Prostate gland (tissue), 2 donors: ENCODE measurements at regions not wholly inside any gene's neighbourhood (a gene's known extent, or its start where the extent isn't known, plus 50 kb on each side); places are given as distances from the start of the nearest gene placed in this dataset.
A peak's percentile ranks its signal among the peaks of the same experiment; 100 is the strongest.

Experiments
- DNase-seq: peaks from one replicate; pipeline ENCODE4 v3.0.0-alpha.2; 2019; ENCODE audit warnings: low spot score
- H3K27ac ChIP-seq, 2 donors: fragments of 200-600 bp; sonication (generic); 2 replicates each; pipeline ENCODE4 v1.5.1; 2017 to 2019
- H3K27me3 ChIP-seq: fragments of 200-600 bp; sonication (generic); replicated peaks from 2 replicates; pipeline ENCODE4 v1.5.1; 2019; ENCODE audit not compliant: insufficient read depth
- H3K36me3 ChIP-seq, 2 donors: fragments of 200-600 bp; sonication (generic); 1 replicate in 1 of 2; 2 replicates in 1 of 2; pipeline versions ENCODE4 v1.5.1 to v1.8.1; 2017 to 2019
- H3K4me1 ChIP-seq: fragments of 200-600 bp; sonication (generic); replicated peaks from 2 replicates; pipeline ENCODE4 v1.5.1; 2019
- H3K4me3 ChIP-seq, 2 donors: fragments of 200-600 bp; sonication (generic); 2 replicates each; pipeline ENCODE4 v1.5.1; 2017 to 2019
- H3K9me3 ChIP-seq: fragments of 200-600 bp; sonication (generic); 2 replicates; pipeline ENCODE4 v1.5.1; 2017
- CTCF ChIP-seq, 4 experiments: fragments of 200-600 bp in 2 of 4; fragments of 450-650 bp in 2 of 4; sonication (generic) in 2 of 4; IDR thresholded peaks; 1 replicate in 3 of 4; 2 replicates in 1 of 4; pipeline ENCODE4 v1.5.1; 2016 to 2019; ENCODE audit warnings: antibody characterized with exemption in 4 of 4, mild to moderate bottlenecking in 2 of 4, moderate library complexity in 2 of 4
- POLR2A ChIP-seq: fragments of 450-650 bp; IDR thresholded peaks from one replicate; pipeline ENCODE4 v1.6.1; 2016; ENCODE audit warnings: antibody characterized with exemption, mild to moderate bottlenecking
- POLR2AphosphoS5 ChIP-seq: sonication (generic); formaldehyde crosslinking; IDR thresholded peaks from one replicate; pipeline ENCODE4 v1.6.1; 2017; ENCODE audit warnings: antibody characterized with exemption
- WGBS: methylation state at CpG from one replicate; pipeline ENCODE4 v1.1.5; 2018; 5-methylcytosine and 5-hydroxymethylcytosine counted together
- intact Hi-C: fragments of 100-400 bp; cut with DNase I; formaldehyde crosslinking; loops from one replicate; pipeline ENCODE4 v1.14.2; 2022

GRCh38 chr6:4460586-4461475, 315.4 kb upstream of the CDYL start:
- 13% methylated on average over 21 of the region's 21 CpGs for WGBS
- TF ChIP-seq CTCF (IDR thresholded peaks at IDR 0.05) (no peak), POLR2AphosphoS5 (peak; percentile 44), POLR2A (no peak)
- intact Hi-C loops, result loop anchor here (10.0 kb wide), 1 partner anchor 106 kb away; no protein-coding TSS in a partner anchor
- DNase-seq, result peak; percentile 49
- no peaks in the 10 kb centered on the region for H3K9me3 ChIP-seq
- H3K36me3 ChIP-seq, result no peaks in the 10 kb centered on the region
- H3K4me1 ChIP-seq, result no peaks in the 10 kb centered on the region
- no peak overlapping the region for H3K4me3 ChIP-seq
- peak overlapping the region; percentile 29 to 36 for H3K27ac ChIP-seq
- H3K27me3 ChIP-seq, result no peaks in the 10 kb centered on the region

- Histone ChIP-seq H3K36me3 (no peaks in the 10 kb centered on the region), H3K27ac (peak overlapping the region; percentile 29 to 36), H3K27me3 (no peaks in the 10 kb centered on the region), H3K4me3 (no peak overlapping the region), H3K4me1 (no peaks in the 10 kb centered on the region), H3K9me3 (no peaks in the 10 kb centered on the region)
- intact Hi-C loops, result loop anchor here (10.0 kb wide), 1 partner anchor 105 kb away; no protein-coding TSS in a partner anchor
- TF ChIP-seq CTCF (IDR thresholded peaks at IDR 0.05), result no peak
- TF ChIP-seq POLR2AphosphoS5, result no peak
- no peak for TF ChIP-seq POLR2A
- DNase-seq, result no peak
- WGBS, result 80% methylated on average over 11 of the region's 11 CpGs
Observed at GRCh38 chr6:4459996-4460395, 316.2 kb upstream of the CDYL start.

GRCh38 chr6:4459032-4459431, 317.2 kb upstream of the CDYL start:
- TF ChIP-seq CTCF (IDR thresholded peaks at IDR 0.05), result no peak
- TF ChIP-seq POLR2AphosphoS5, result no peak
- TF ChIP-seq POLR2A, result no peak
- WGBS, result 70% methylated on average over 3 of the region's 3 CpGs
- no peak for DNase-seq

GRCh38 chr6:4451718-4452117, 316.3 kb upstream of the ECI2 start:
- DNase-seq, result no peak
- Histone ChIP-seq H3K36me3 (no peaks in the 10 kb centered on the region), H3K27me3 (no peaks in the 10 kb centered on the region), H3K9me3 (no peaks in the 10 kb centered on the region), H3K4me3 (no peak overlapping the region), H3K4me1 (no peaks in the 10 kb centered on the region), H3K27ac (no peak overlapping the region)
- intact Hi-C loops, result no loop called here
- 95% methylated on average over 1 of the region's 1 CpG for WGBS
- no peak for TF ChIP-seq POLR2AphosphoS5
- TF ChIP-seq POLR2A, result no peak
- no peak for TF ChIP-seq CTCF (IDR thresholded peaks at IDR 0.05)

More at GRCh38 chr6:4459032-4459431, 317.2 kb upstream of the CDYL start:
- Histone ChIP-seq H3K36me3 (no peaks in the 10 kb centered on the region), H3K4me1 (no peaks in the 10 kb centered on the region), H3K27me3 (no peaks in the 10 kb centered on the region), H3K4me3 (no peak overlapping the region), H3K27ac (no peak overlapping the region), H3K9me3 (no peaks in the 10 kb centered on the region)
- intact Hi-C loops, result no loop called here

- H3K9me3 ChIP-seq, result no peaks in the 10 kb centered on the region
- DNase-seq, result no peak
- intact Hi-C loops, result no loop called here
- H3K4me3 ChIP-seq, result no peak overlapping the region
- H3K27me3 ChIP-seq, result no peaks in the 10 kb centered on the region
- no peak for TF ChIP-seq POLR2A
- no peak for TF ChIP-seq CTCF (IDR thresholded peaks at IDR 0.05)
- no peak for TF ChIP-seq POLR2AphosphoS5
- no peaks in the 10 kb centered on the region for H3K36me3 ChIP-seq
- H3K27ac ChIP-seq, result no peak overlapping the region
- 79% methylated on average over 3 of the region's 3 CpGs for WGBS
- no peaks in the 10 kb centered on the region for H3K4me1 ChIP-seq
Observed at GRCh38 chr6:4451081-4451480, 315.7 kb upstream of the ECI2 start.
